ENCODE measurements at regions not wholly inside any gene's neighbourhood (a gene's known extent, or its start where the extent isn't known, plus 50 kb on each side); places are given as distances from the start of the nearest gene placed in this dataset.

DNA sequence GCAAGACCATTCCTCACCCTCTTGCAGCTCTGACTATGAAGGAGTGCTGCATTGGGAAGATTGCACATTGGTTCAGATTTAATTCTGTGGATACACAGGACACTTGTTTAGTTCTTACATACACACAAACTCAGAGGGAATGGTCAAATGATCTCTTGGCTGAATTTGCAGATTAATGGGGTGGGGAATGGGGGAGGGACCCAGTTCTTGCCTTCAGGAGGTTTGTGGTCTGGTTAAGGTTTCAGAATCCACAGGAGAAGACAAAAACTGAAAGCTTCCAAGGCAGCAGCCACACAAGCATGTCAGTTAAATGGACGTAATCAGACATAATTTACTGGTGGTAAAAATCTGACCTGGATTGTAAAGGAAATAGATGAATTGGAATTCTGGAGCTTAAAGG is 257.1 kb upstream of the ROPN1 start:
- Histone ChIP-seq H3K4me3 (no peak overlapping the region), H3K4me1 (peaks cover 0 to 4% (median 0%) of the 10 kb centered on the region in 4 donors), H3K27ac (peak overlapping the region in 2 of 3 donors; percentile 28 to 40), H3K27me3 (no peaks in the 10 kb centered on the region), H3K9me3 (no peaks in the 10 kb centered on the region), H3K36me3 (no peaks in the 10 kb centered on the region)
- TF ChIP-seq POLR2A (IDR thresholded peaks at IDR 0.05) = no peak
- no peak for TF ChIP-seq CTCF (IDR thresholded peaks at IDR 0.05)
- intact Hi-C loops (cut with DNase I) = no loop called here
- DNase-seq (no peak), ATAC-seq (no peak)
- WGBS (ENCODE audit: insufficient coverage, low coverage, low lambda C conversion rate, missing lambda C conversion rate) = 50% methylated on average over 1 of the region's 1 CpG

GRCh38 chr3:124250053-124250452 is 258.1 kb upstream of the ROPN1 start:
- Histone ChIP-seq H3K4me3 (no peak overlapping the region), H3K9me3 (no peaks in the 10 kb centered on the region), H3K27ac (no peak overlapping the region), H3K4me1 (peaks cover 0 to 4% (median 0%) of the 10 kb centered on the region in 4 donors), H3K27me3 (no peaks in the 10 kb centered on the region), H3K36me3 (no peaks in the 10 kb centered on the region)
- DNase-seq = no peak
- TF ChIP-seq POLR2A (IDR thresholded peaks at IDR 0.05) = no peak
- no peak for TF ChIP-seq CTCF (IDR thresholded peaks at IDR 0.05)
- ATAC-seq = no peak
- intact Hi-C loops (cut with DNase I) = no loop called here
- 43% methylated on average over 3 of the region's 3 CpGs for WGBS (ENCODE audit: insufficient coverage, low coverage, low lambda C conversion rate, missing lambda C conversion rate)

DNA sequence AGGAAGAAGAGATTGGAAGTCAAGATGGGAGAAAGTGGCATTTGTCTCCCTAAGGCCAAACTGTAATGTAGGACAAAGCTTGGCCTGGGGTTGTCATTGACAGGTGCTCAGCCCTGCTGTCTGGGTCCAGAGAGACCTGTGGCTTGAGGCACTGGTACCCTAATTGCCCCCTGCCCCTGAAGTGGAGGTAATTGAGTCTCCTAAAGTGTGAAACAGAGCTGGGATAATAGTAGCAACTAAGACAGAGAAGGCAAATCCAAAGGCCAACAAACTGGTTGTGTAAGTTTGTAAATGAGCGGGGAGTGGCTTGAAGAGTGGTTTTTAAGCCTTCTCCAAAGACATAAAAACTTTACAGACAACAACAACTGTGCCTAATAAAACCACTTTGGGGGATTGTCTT is 264.2 kb upstream of the ROPN1 start:
- DNase-seq (no peak), ATAC-seq (no peak)
- no peak overlapping the region for H3K4me3 ChIP-seq
- no peaks in the 10 kb centered on the region for H3K36me3 ChIP-seq
- WGBS (ENCODE audit: insufficient coverage, low coverage, low lambda C conversion rate, missing lambda C conversion rate) = 88% methylated on average over 1 of the region's 1 CpG
- no peaks in the 10 kb centered on the region for H3K27me3 ChIP-seq
- no peak overlapping the region for H3K27ac ChIP-seq
- TF ChIP-seq POLR2A (IDR thresholded peaks at IDR 0.05) (no peak), CTCF (IDR thresholded peaks at IDR 0.05) (no peak)
- H3K4me1 ChIP-seq = no peaks in the 10 kb centered on the region
- intact Hi-C loops (cut with DNase I) = no loop called here
- H3K9me3 ChIP-seq = no peaks in the 10 kb centered on the region

GRCh38 chr3:124256599-124256998 is 264.7 kb upstream of the ROPN1 start:
- DNase-seq (no peak), ATAC-seq (no peak)
- H3K36me3 ChIP-seq = no peaks in the 10 kb centered on the region
- no peaks in the 10 kb centered on the region for H3K9me3 ChIP-seq
- no peak overlapping the region for H3K27ac ChIP-seq
- intact Hi-C loops (cut with DNase I) = no loop called here
- 80% methylated on average over 1 of the region's 4 CpGs for WGBS (ENCODE audit: insufficient coverage, low coverage, low lambda C conversion rate, missing lambda C conversion rate)
- H3K4me3 ChIP-seq = no peak overlapping the region
- H3K27me3 ChIP-seq = no peaks in the 10 kb centered on the region
- H3K4me1 ChIP-seq = no peaks in the 10 kb centered on the region
- TF ChIP-seq POLR2A (IDR thresholded peaks at IDR 0.05) = no peak
- no peak for TF ChIP-seq CTCF (IDR thresholded peaks at IDR 0.05)

DNA sequence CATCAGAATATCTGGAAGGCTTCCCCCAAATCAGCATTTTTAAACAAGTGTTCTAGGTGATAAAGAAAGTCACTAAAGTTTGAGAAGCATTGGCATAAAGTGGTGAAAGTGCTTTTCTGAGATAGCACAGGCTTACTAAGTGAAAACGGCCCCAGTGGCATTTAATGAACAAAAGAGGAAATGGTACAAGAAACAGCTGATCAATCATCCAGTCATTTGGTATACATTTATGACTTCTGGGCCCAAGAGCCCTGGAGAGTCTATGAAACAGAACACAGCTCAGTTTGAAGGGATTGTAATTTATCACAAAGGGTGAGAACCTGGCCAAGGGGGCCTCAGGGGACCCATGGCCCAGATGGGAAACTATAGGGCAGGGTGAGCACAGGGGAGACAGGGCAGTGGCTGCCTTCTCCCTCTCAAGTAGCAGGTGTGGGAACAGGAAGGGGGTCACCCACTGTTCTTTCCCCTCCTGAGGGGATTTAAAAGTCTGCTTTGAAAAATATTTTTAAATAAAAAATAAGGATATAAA is 265.5 kb upstream of the ROPN1 start:
- 0% methylated on average over 1 of the region's 1 CpG for WGBS (ENCODE audit: insufficient coverage, low coverage, low lambda C conversion rate, missing lambda C conversion rate)
- DNase-seq = no peak
- Histone ChIP-seq H3K36me3 (no peaks in the 10 kb centered on the region), H3K4me1 (no peaks in the 10 kb centered on the region), H3K27me3 (no peaks in the 10 kb centered on the region), H3K27ac (no peak overlapping the region), H3K9me3 (no peaks in the 10 kb centered on the region), H3K4me3 (no peak overlapping the region)
- TF ChIP-seq CTCF (IDR thresholded peaks at IDR 0.05) = no peak
- no peak for TF ChIP-seq POLR2A (IDR thresholded peaks at IDR 0.05)
- peak in 1 of 4 donors; percentile 19 for ATAC-seq
- intact Hi-C loops (cut with DNase I) = no loop called here

Measured in right lobe of liver (tissue), 6 donors.